ENCODE measurements at regions not wholly inside any gene's neighbourhood (a gene's known extent, or its start where the extent isn't known, plus 50 kb on each side); places are given as distances from the start of the nearest gene placed in this dataset.

DNA sequence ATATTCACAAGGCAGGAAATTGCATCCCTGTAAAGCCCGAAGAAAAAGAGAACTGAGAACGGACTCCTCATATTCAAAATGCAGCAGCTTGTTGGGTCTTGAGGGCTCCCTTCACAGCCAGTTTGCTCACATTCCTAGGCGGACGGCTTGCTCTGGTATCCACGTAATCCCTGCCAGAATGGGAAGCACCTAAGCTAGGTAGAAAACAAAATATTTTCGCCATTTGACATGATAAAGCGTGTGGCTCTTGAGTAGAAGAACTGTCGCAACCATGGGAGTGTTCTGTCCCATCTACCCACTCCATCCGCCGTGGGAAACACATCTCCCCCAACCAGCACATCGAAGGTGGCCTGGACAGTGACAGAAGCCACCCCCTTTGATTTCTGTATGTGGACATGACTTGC, 183.1 kb downstream of the GAS1 start:
- DNase-seq (ENCODE audit: low spot score), result no peak

DNA sequence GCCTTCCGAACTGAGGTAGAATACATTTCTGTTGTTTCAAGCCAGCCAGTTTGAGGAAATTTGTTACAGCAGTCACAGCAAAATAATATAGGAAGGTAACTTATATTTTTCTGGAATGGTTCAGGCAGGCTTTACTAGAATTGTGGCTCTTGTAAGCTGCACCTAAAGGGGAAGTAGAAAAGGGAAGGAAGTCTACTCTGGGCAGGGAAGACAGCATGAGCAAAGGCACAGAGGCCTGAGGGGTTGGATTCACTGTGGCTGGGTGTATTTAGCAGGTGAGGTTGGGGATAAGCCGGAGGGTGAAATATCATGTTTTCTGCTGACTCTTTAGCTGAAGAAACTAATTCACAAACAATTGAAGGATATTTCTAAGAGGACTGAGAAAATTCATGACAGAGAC, 183.5 kb downstream of the GAS1 start:
- DNase-seq (ENCODE audit: low spot score), result no peak

- no peak for DNase-seq (ENCODE audit: low spot score)
Observed at GRCh38 chr9:86757382-86757720, 190.0 kb downstream of the GAS1 start.

DNA sequence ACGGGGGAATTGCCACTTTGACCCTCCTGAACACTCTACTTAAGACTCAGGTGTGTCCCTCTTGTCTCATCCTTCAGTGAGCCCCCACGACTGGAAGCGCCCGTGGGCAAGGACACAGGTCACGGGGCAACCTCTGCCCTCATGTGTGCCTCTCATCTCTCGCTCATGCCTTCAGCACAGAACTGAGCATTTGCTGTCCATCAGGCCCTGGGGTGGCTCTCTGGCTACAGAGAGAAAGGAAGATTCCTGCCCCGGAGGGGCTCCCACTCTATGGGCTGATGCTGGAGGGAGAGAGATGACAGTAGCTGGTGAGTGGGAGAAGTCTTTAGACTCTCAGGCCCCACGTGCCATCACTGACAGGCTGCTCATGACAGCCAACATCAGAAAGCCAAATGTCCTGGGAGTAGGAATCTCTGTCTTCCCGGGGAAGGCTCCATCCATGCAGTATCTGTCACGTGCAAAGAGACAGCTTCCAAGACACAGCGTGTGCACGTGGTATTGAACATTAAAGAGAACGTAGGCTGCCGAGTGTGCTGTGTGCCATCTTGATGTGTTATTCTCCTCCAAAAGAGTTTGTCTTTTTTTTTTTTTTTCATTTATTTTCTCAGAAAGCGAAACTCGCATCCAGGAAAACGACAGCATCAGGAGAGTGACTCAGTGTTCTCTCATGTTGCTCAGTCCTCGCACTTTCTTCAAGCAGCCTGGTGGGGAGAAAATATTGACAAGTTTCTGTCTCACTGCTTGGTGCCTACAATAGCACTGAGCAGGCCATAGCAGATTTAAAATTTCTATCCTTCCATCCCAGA, 190.5 kb downstream of the GAS1 start:
- DNase-seq (ENCODE audit: low spot score), result no peak

GRCh38 chr9:86755561-86755941, 191.8 kb downstream of the GAS1 start:
- DNase-seq (ENCODE audit: low spot score), result no peak

- DNase-seq (ENCODE audit: low spot score), result no peak
Observed at GRCh38 chr9:86754581-86755560, 192.4 kb downstream of the GAS1 start.

DNA sequence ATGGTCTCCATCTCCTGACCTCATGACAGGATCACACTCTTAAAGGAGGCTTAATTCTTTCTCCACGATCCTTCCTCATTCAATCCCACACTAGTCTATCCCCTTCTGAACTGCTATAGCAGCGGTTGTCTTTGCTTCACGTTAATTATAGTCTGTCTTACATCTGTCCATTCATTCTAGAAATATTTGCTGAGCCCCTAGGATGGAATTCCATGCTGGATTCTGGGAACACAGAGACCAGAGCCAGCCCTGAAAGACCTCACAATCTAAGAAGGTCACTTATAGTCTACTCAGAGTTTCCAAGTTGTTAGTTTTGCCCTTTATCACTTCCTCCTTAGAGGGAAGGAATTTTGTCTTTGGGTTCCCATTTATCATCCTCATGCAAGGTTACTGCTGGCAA, 193.5 kb downstream of the GAS1 start:
- DNase-seq (ENCODE audit: low spot score), result no peak

DNA sequence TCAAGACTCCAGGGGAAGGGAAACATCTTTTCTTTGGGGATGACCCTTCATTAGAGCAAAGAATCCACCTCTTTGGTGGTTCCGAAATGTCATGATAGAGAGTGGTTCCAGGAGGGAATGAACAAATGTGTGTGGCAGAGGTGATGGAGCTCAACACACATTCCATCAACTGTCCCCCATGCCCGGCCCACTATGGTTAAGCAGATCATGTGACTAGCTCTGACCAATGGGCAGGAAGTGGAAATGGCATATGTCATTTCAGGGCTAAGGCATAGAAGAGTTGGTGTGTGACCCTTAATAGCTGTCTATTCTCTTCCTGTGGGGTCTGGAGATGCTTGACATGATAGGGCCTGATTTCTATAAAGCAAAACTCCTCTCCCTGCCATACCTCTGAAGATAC, 194.6 kb downstream of the GAS1 start:
- no peak for DNase-seq (ENCODE audit: low spot score)

DNA sequence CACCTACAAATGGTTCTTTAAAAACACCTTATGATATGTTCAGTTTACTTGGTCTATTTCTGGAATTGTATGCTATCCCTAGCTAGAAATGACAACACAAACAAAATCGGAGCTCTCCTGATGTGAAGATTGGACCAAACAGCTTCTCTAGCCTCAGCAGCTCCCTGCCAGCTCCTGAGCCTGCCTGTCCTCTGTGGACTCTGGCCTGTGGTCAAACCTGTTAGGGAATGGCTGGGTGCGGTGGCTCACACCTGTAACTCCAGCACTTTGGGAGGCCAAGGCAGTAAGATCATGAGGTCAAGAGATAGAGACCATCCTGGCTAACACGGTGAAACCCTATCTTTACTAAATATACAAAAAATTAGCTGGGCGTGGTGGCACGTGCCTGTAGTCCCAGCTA, 195.3 kb downstream of the GAS1 start:
- no peak for DNase-seq (ENCODE audit: low spot score)

- DNase-seq (ENCODE audit: low spot score), result no peak
Observed at GRCh38 chr9:86751207-86751606, 196.1 kb downstream of the GAS1 start.

DNA sequence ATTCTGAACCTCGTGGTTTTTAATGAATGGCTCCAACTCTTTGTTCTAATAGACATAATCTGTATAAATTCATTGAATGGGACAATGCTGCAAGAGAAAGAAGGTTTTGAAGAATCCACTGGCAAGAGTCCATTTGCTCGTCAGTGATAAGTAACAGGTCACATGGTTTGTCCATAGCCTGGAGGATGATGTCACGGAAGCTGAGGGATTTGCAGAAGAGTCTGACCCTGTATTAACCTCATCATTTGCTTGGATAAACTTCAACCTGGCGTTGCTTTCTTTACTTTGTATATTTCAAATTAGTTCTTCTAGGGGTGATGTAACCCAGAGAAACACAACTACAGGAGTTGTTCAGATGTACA, 197.4 kb downstream of the GAS1 start:
- no peak for DNase-seq (ENCODE audit: low spot score)

GRCh38 chr9:86749161-86749893, 198.0 kb downstream of the GAS1 start:
- no peak for DNase-seq (ENCODE audit: low spot score)

DNA sequence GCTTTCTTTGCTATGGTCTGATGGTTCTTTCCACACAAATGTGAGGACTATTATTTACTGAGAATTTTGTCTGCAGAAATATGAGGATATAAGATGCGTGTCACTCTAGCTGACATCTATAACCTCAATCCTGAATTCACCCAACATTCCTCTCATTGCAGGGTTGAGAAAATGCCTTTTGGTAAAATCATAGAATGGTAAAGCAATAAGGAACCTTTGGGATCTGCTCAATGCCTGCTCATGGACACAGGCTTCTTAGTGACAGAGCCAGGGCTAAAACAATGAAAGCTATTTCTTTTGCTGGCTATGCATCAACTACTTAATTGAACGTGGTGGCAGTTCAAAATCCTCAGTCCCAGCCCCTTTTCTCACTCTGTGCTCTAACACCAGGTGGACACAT, 199.6 kb downstream of the GAS1 start:
- DNase-seq (ENCODE audit: low spot score), result no peak

- peak; percentile 28 for DNase-seq (ENCODE audit: low spot score)
Observed at GRCh38 chr9:86741311-86742208, 205.7 kb downstream of the GAS1 start.

DNA sequence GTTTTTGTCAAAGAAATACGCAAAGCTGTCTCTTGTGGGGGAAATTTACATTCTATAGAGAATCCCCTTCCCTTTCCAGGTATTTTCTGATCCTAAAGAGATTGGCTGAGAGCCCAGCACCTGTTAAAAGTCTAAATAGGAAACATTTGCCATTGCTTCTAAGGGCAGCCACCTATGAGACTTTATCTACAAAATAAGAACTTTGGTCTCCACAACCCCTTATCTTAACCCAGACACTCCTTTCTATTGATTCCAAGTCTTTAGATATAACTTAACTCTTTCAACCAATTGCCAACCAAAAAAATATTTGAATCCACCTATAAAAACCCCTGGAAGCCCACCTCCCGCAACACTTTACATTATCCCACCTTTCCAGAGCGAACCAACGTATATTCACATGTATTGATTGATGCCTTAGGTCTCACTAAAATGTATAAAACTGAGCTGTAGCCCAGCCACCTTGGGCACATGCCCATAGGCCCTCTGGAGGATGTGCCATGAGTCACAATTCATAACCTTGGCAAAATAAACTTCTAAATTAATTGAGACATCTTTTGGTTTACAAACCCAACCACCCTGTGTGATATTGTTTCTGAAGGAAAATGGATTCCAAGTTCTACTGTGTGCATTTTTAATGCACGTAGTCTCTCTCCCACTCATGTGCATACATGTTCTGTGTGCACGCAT, 211.4 kb downstream of the GAS1 start:
- no peak for DNase-seq (ENCODE audit: low spot score)

GRCh38 chr9:86734771-86735170, 212.5 kb downstream of the GAS1 start:
- no peak for DNase-seq (ENCODE audit: low spot score)

DNA sequence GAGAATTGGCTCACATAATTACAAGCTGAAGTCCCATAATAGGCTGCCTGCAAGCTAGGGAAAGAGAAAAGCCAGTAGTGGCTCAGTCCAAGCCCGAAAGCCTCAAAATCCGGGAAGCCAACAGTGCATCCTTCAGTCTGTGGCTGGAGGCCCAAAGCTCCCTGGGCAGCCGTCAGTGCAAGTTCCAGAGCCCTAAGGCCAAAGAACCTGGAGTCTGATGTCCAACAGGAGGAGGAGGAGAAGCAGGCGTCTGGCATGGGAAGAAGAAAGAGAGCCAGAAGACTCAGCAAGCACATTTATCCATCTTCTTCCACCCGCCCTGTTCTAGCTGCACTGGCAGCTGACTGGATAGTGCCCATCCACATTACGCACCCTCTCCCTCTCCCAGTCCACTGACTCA, 213.4 kb downstream of the GAS1 start:
- no peak for DNase-seq (ENCODE audit: low spot score)

DNA sequence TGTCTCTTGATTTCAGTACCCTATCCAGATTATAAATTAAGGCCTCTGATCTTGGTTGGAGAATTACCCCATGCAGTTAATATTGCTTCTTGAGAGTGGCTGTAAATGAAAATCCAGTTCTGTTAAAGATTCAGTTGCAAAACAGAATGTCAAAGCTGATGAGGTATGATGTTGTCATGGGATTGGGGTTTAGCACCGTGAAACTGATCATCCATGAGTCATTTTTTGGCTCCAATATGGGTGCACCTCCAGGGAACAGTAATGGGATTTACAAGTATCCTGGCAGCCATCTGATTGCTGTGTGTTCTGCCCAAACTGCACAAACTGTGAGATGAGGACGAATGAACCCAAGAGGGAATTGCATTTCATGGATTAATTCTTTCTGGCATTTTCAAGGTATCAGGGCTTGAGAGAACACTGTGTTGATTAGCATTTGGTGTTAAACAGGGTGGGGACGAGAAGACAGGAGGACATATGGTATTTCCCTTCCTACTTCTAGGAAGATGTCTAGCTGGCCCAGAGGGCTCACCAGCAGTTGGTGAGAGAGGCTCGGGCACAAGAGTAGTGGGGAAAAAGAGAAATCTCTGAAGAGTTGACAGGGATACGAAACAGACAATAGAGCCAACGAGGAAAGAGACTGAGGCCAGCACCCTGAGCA, 214.7 kb downstream of the GAS1 start:
- DNase-seq (ENCODE audit: low spot score), result no peak

GRCh38 chr9:86731511-86732063, 215.7 kb downstream of the GAS1 start:
- DNase-seq (ENCODE audit: low spot score), result no peak

Measured in LoVo (cell line).